ENCODE measurements at regions not wholly inside any gene's neighbourhood (a gene's known extent, or its start where the extent isn't known, plus 50 kb on each side); places are given as distances from the start of the nearest gene placed in this dataset.
"Not testable (repeated sequence)": the region's sequence is repeated elsewhere in the genome, so short reads cannot be mapped to it uniquely, and the experiment has no call there.

- intact Hi-C loops (cut with DNase I): no loop called here
- Histone ChIP-seq H3K4me3 (no peak overlapping the region), H3K9me3 (no peaks in the 10 kb centered on the region), H3K4me1 (no peaks in the 10 kb centered on the region), H3K27me3 (no peaks in the 10 kb centered on the region), H3K36me3 (no peaks in the 10 kb centered on the region), H3K27ac (no peak overlapping the region)
- no peak for TF ChIP-seq CTCF (IDR thresholded peaks at IDR 0.05)
- no peak for TF ChIP-seq POLR2A (IDR thresholded peaks at IDR 0.05)
- DNase-seq: no peak
- WGBS, 2 donors: 55 to 78% methylated on average over 1 of the region's 1 CpG
Observed at GRCh38 chr14:41222581-41222980, 384.1 kb upstream of the LRFN5 start.

GRCh38 chr14:41214978-41215377, 391.7 kb upstream of the LRFN5 start:
- DNase-seq; H3K4me1 ChIP-seq; H3K27me3 ChIP-seq; H3K36me3 ChIP-seq; H3K27ac ChIP-seq; intact Hi-C loops (cut with DNase I); H3K4me3 ChIP-seq; H3K9me3 ChIP-seq: not testable (repeated sequence)
- 91 to 97% methylated on average over 13 to 18 of the region's 22 CpGs for WGBS, 2 donors

GRCh38 chr14:41201696-41202095, 405.0 kb upstream of the LRFN5 start:
- intact Hi-C loops (cut with DNase I): no loop called here
- 38 to 45% methylated on average over 3 of the region's 3 CpGs for WGBS, 2 donors
- H3K4me3 ChIP-seq: no peak overlapping the region
- H3K9me3 ChIP-seq: no peaks in the 10 kb centered on the region
- TF ChIP-seq CTCF (IDR thresholded peaks at IDR 0.05) (no peak), POLR2A (IDR thresholded peaks at IDR 0.05) (no peak)
- DNase-seq: no peak
- H3K4me1 ChIP-seq: no peaks in the 10 kb centered on the region
- H3K27ac ChIP-seq: no peak overlapping the region
- H3K36me3 ChIP-seq: no peaks in the 10 kb centered on the region
- H3K27me3 ChIP-seq: no peaks in the 10 kb centered on the region

GRCh38 chr14:41187868-41188267, 418.8 kb upstream of the LRFN5 start:
- no peaks in the 10 kb centered on the region for H3K27me3 ChIP-seq
- intact Hi-C loops (cut with DNase I): no loop called here
- TF ChIP-seq CTCF (IDR thresholded peaks at IDR 0.05): no peak
- no peak overlapping the region for H3K27ac ChIP-seq
- DNase-seq: no peak
- H3K4me3 ChIP-seq: no peak overlapping the region
- no peaks in the 10 kb centered on the region for H3K9me3 ChIP-seq
- WGBS, 2 donors: 66 to 70% methylated on average over 2 to 3 of the region's 3 CpGs
- H3K4me1 ChIP-seq: no peaks in the 10 kb centered on the region
- no peaks in the 10 kb centered on the region for H3K36me3 ChIP-seq

- 45% methylated on average over 3 of the region's 3 CpGs for WGBS, 2 donors
- Histone ChIP-seq H3K36me3 (no peaks in the 10 kb centered on the region), H3K27me3 (no peaks in the 10 kb centered on the region), H3K4me3 (no peak overlapping the region), H3K4me1 (no peaks in the 10 kb centered on the region), H3K27ac (no peak overlapping the region), H3K9me3 (peaks cover 0 to 3% (median 0%) of the 10 kb centered on the region in 3 donors)
- DNase-seq: no peak
- intact Hi-C loops (cut with DNase I): no loop called here
- TF ChIP-seq POLR2A (IDR thresholded peaks at IDR 0.05) (no peak), CTCF (IDR thresholded peaks at IDR 0.05) (no peak)
Observed at GRCh38 chr14:41171045-41171444, 435.6 kb upstream of the LRFN5 start.

- Histone ChIP-seq H3K27ac (no peak overlapping the region), H3K4me1 (no peaks in the 10 kb centered on the region), H3K4me3 (no peak overlapping the region), H3K9me3 (peaks cover 0 to 3% (median 0%) of the 10 kb centered on the region in 3 donors), H3K36me3 (no peaks in the 10 kb centered on the region), H3K27me3 (no peaks in the 10 kb centered on the region)
- intact Hi-C loops (cut with DNase I): no loop called here
- no peak for DNase-seq
- WGBS, 2 donors: 63 to 74% methylated on average over 4 of the region's 4 CpGs
- TF ChIP-seq CTCF (IDR thresholded peaks at IDR 0.05) (no peak), POLR2A (IDR thresholded peaks at IDR 0.05) (no peak)
Observed at GRCh38 chr14:41167040-41167439, 439.6 kb upstream of the LRFN5 start.
